Breast epithelium (tissue), 4 donors: ENCODE measurements at regions not wholly inside any gene's neighbourhood (a gene's known extent, or its start where the extent isn't known, plus 50 kb on each side); places are given as distances from the start of the nearest gene placed in this dataset.

Experiments used
- DNase-seq, 2 donors: peaks; one replicate each; pipeline ENCODE4 v3.0.0-alpha.2; 2019; ENCODE audit warnings: low spot score in 2 of 2
- H3K27ac ChIP-seq, 2 donors: fragments of 200-600 bp; sonication (generic) in 1 of 2; one replicate each; pipeline ENCODE4 v1.5.1; 2016 to 2019; ENCODE audit warnings: mild to moderate bottlenecking in 1 of 2
- H3K27me3 ChIP-seq, 2 donors: fragments of 200-600 bp; sonication (generic) in 1 of 2; one replicate each; pipeline versions ENCODE4 v1.5.1 to v1.6.0; 2017 to 2019; ENCODE audit warnings: control low read depth in 1 of 2, mild to moderate bottlenecking in 1 of 2
- H3K36me3 ChIP-seq: fragments of 200-600 bp; one replicate; pipeline ENCODE4 v1.5.1; 2019
- H3K4me1 ChIP-seq, 2 donors: fragments of 200-600 bp; sonication (generic); one replicate each; pipeline ENCODE4 v1.5.1; 2016 to 2019; ENCODE audit warnings: control low read depth in 1 of 2
- H3K4me3 ChIP-seq, 3 donors: fragments of 200-600 bp; sonication (generic); 1 replicate in 2 of 3; 2 replicates in 1 of 3; pipeline ENCODE4 v1.5.1; 2016 to 2019; ENCODE audit warnings: mild to moderate bottlenecking in 3 of 3, moderate library complexity in 2 of 3
- H3K9me3 ChIP-seq, 2 donors: fragments of 200-600 bp; sonication (generic) in 1 of 2; one replicate each; pipeline ENCODE4 v1.5.1; 2016 to 2019; ENCODE audit warnings: control low read depth in 1 of 2
- CTCF ChIP-seq, 3 donors: fragments of 450-650 bp; IDR thresholded peaks; one replicate each; pipeline ENCODE4 v1.5.1; 2016 to 2017; ENCODE audit warnings: antibody characterized with exemption in 3 of 3, mild to moderate bottlenecking in 3 of 3, moderate library complexity in 3 of 3
- POLR2A ChIP-seq: fragments of 450-650 bp; IDR thresholded peaks from one replicate; pipeline ENCODE4 v1.6.1; 2016; ENCODE audit warnings: antibody characterized with exemption, mild to moderate bottlenecking, moderate library complexity
- POLR2AphosphoS5 ChIP-seq, 3 donors: sonication (generic); formaldehyde crosslinking; IDR thresholded peaks; one replicate each; pipeline ENCODE4 v1.6.1; 2017; ENCODE audit warnings: antibody characterized with exemption in 3 of 3
- intact Hi-C: fragments of 100-400 bp; cut with DNase I; formaldehyde crosslinking; loops from one replicate; pipeline ENCODE4 v1.15.1; 2023; ENCODE audit warnings: low total_unique reads

- Histone ChIP-seq H3K27me3 (no peaks in the 10 kb centered on the region), H3K4me1 (no peaks in the 10 kb centered on the region), H3K9me3 (no peaks in the 10 kb centered on the region), H3K27ac (no peak overlapping the region), H3K4me3 (no peak overlapping the region), H3K36me3 (no peaks in the 10 kb centered on the region)
- DNase-seq: no peak
- intact Hi-C loops: no loop called here
- TF ChIP-seq POLR2A (no peak), POLR2AphosphoS5 (IDR thresholded peaks at IDR 0.05) (no peak), CTCF (IDR thresholded peaks at IDR 0.05) (no peak)
These were observed 53.2 kb upstream of the SLC4A10 start for GRCh38 chr2:161571051-161571429.
